HCT116 (cell line): ENCODE measurements at regions not wholly inside any gene's neighbourhood (a gene's known extent, or its start where the extent isn't known, plus 50 kb on each side); places are given as distances from the start of the nearest gene placed in this dataset.

ENCODE experiments used
- ATAC-seq: fragments of 200-7000 bp; cut with Tn5 transposase; 2 replicates; pipeline ENCODE4 v1.9.1; 2020; ENCODE audit warnings: mild to moderate bottlenecking, moderate library complexity
- BruUV-seq: library from RNA; stranded (reverse); fragments of 400-500 nt; replicated peaks from 2 replicates; lab custom pipeline; 2021; lab: Mats Ljungman, UMichigan
- CTCF ChIA-PET: fragments of 300-600 bp; sonication (Branson Sonifier 250); formaldehyde crosslinking; loops from one replicate; lab custom pipeline; 2021; ENCODE audit warnings: antibody characterized with exemption; lab: Charles Lee
- POLR2A ChIA-PET: fragments of 300-600, 350-600 bp; sonication (Branson Sonifier 250); formaldehyde crosslinking; loops from one replicate; lab custom pipeline; 2021; ENCODE audit warnings: antibody characterized with exemption; lab: Charles Lee
- RAD21 ChIA-PET, 2 experiments: fragments of 300-600 bp; sonication (Branson Sonifier 250); formaldehyde crosslinking; loops; one replicate each; lab custom pipeline; 2023; ENCODE audit warnings: low total read pairs in 2 of 2; ENCODE audit not compliant: uncharacterized antibody in 2 of 2, unreplicated experiment in 2 of 2, low non-redundant PET in 1 of 2; lab: Charles Lee
- DNase-seq: peaks from one replicate; pipeline ENCODE4 v3.0.0-alpha.2; 2010; ENCODE audit warnings: low read depth, low spot score
- H2AFZ ChIP-seq: fragments of 200-600 bp; shearing (Covaris generic), sonication (generic); 2 replicates; pipeline ENCODE4 v1.6.1; 2017; ENCODE audit warnings: low read depth, mixed run types, mixed read lengths, antibody characterized with exemption, low read length; ENCODE audit not compliant: poor library complexity, severe bottlenecking
- H3K27ac ChIP-seq: 2 replicates; pipeline ENCODE4 v1.5.1; 2012; ENCODE audit warnings: low read depth, low read length
- H3K27me3 ChIP-seq: fragments of 200-600 bp; sonication (generic); 2 replicates; pipeline ENCODE4 v1.6.1; 2016; ENCODE audit warnings: mixed run types, low read length, mixed read lengths; ENCODE audit not compliant: insufficient read depth
- H3K36me3 ChIP-seq, 2 experiments: fragments of 200-500 bp in 1 of 2; fragments of 200-600 bp in 1 of 2; sonication (Bioruptor generic) in 1 of 2; sonication (generic) in 1 of 2; 2 replicates each; pipeline versions ENCODE4 v1.5.1 to v1.6.1; 2014 to 2016; ENCODE audit warnings: low read length in 2 of 2, inconsistent platforms in 1 of 2, mixed read lengths in 1 of 2, mixed run types in 1 of 2; ENCODE audit not compliant: insufficient read depth in 2 of 2, control insufficient read depth in 1 of 2
- H3K4me1 ChIP-seq, 2 experiments: fragments of 200-600 bp in 1 of 2; sonication (generic) in 1 of 2; 2 replicates each; pipeline versions ENCODE4 v1.5.1 to v1.6.1; 2012 to 2017; ENCODE audit warnings: low read length in 2 of 2, inconsistent platforms in 1 of 2, mild to moderate bottlenecking in 1 of 2, mixed read lengths in 1 of 2, mixed run types in 1 of 2, moderate library complexity in 1 of 2; ENCODE audit not compliant: insufficient read depth in 2 of 2, control insufficient read depth in 1 of 2
- H3K4me2 ChIP-seq: fragments of 200-600 bp; sonication (generic); 2 replicates; pipeline ENCODE4 v1.6.1; 2017; ENCODE audit warnings: mixed run types, low read length, mixed read lengths
- H3K4me3 ChIP-seq, 2 experiments: fragments of 200-600 bp in 1 of 2; sonication (generic) in 1 of 2; replicated peaks in 1 of 2; 2 replicates each; pipeline ENCODE4 v1.5.1; 2011 to 2016; ENCODE audit warnings: low read length in 2 of 2, control low read depth in 1 of 2, low read depth in 1 of 2, mild to moderate bottlenecking in 1 of 2, mixed read lengths in 1 of 2, mixed run types in 1 of 2
- H3K79me2 ChIP-seq: fragments of 200-600 bp; sonication (generic); 2 replicates; pipeline ENCODE4 v1.6.1; 2017; ENCODE audit warnings: mild to moderate bottlenecking, mixed run types, low read length, moderate library complexity, mixed read lengths; ENCODE audit not compliant: insufficient read depth
- H3K9ac ChIP-seq: fragments of 200-600 bp; sonication (generic); 2 replicates; pipeline ENCODE4 v1.6.1; 2016; ENCODE audit warnings: low read length, mixed read lengths
- H3K9me2 ChIP-seq: fragments of 200-600 bp; sonication (generic), shearing (Covaris generic); 2 replicates; pipeline ENCODE4 v1.6.1; 2017; ENCODE audit warnings: mixed run types, mild to moderate bottlenecking, moderate library complexity; ENCODE audit not compliant: insufficient read depth
- H3K9me3 ChIP-seq, 2 experiments: fragments of 200-500 bp in 1 of 2; fragments of 200-600 bp in 1 of 2; sonication (Bioruptor generic) in 1 of 2; sonication (generic) in 1 of 2; 2 replicates each; pipeline ENCODE4 v1.6.1; 2014 to 2017; ENCODE audit warnings: low read length in 2 of 2, mixed read lengths in 2 of 2, inconsistent platforms in 1 of 2, low read depth in 1 of 2, mild to moderate bottlenecking in 1 of 2, mixed run types in 1 of 2, moderate library complexity in 1 of 2; ENCODE audit not compliant: control insufficient read depth in 1 of 2, insufficient read depth in 1 of 2
- H4K20me1 ChIP-seq: fragments of 200-600 bp; sonication (generic), shearing (Covaris generic); 2 replicates; pipeline ENCODE4 v1.6.1; 2017; ENCODE audit warnings: mixed run types, mild to moderate bottlenecking, moderate library complexity; ENCODE audit not compliant: insufficient read depth
- CEBPB ChIP-seq: IDR thresholded peaks from 2 replicates; pipeline ENCODE4 v1.6.1; 2012; ENCODE audit warnings: low read depth
- EGR1 ChIP-seq: IDR thresholded peaks from 2 replicates; pipeline ENCODE4 v1.6.1; 2012; ENCODE audit warnings: low read depth
- EZH2 ChIP-seq: fragments of 200-600 bp; sonication (generic); IDR thresholded peaks from 2 replicates; pipeline ENCODE4 v1.6.1; 2017; ENCODE audit warnings: antibody characterized with exemption, mixed run types
- EZH2phosphoT487 ChIP-seq: fragments of 200-600 bp; IDR thresholded peaks from 2 replicates; pipeline ENCODE4 v1.6.1; 2018; ENCODE audit warnings: antibody characterized with exemption, borderline replicate concordance
- POLR2AphosphoS5 ChIP-seq: IDR thresholded peaks from 2 replicates; pipeline ENCODE4 v1.6.1; 2011; ENCODE audit warnings: mild to moderate bottlenecking, low read depth, low read length, moderate library complexity
- RAD21 ChIP-seq: IDR thresholded peaks from 2 replicates; pipeline ENCODE4 v1.6.1; 2012; ENCODE audit warnings: low read depth, mild to moderate bottlenecking
- SIN3A ChIP-seq: IDR thresholded peaks from 2 replicates; pipeline ENCODE4 v1.6.1; 2012; ENCODE audit warnings: low read depth
- SP1 ChIP-seq: IDR thresholded peaks from 2 replicates; pipeline ENCODE4 v1.6.1; 2012; ENCODE audit warnings: low read depth
- SRF ChIP-seq: IDR thresholded peaks from 2 replicates; pipeline ENCODE4 v1.6.1; 2012; ENCODE audit warnings: low read depth
- TCF7L2 ChIP-seq: IDR thresholded peaks from 2 replicates; pipeline ENCODE4 v1.7.0; 2011; ENCODE audit warnings: borderline replicate concordance, inconsistent platforms; ENCODE audit not compliant: insufficient read depth, insufficient read length; ENCODE audit errors: extremely low read depth
- ZNF274 ChIP-seq: fragments of 200-500 bp; sonication (Bioruptor generic); IDR thresholded peaks from 2 replicates; pipeline ENCODE4 v1.6.1; 2014; ENCODE audit warnings: mild to moderate bottlenecking, low read depth, low read length, inconsistent platforms
- intact Hi-C: fragments of 100-400 bp; cut with micrococcal nuclease; formaldehyde crosslinking; loops from 2 replicates; pipeline ENCODE4 v1.10.0; 2022
- TF ChIP-seq, protein P1 (sequence below), 3 experiments: fragments of 200-600 bp in 1 of 3; sonication (generic) in 1 of 3; IDR thresholded peaks in 2 of 3; conservative IDR thresholded peaks in 1 of 3; 2 replicates each; pipeline ENCODE4 v1.5.1; 2012 to 2017; ENCODE audit warnings: low read depth in 2 of 3, low read length in 2 of 3, antibody characterized with exemption in 1 of 3, borderline replicate concordance in 1 of 3, control low read depth in 1 of 3, mild to moderate bottlenecking in 1 of 3, mixed read lengths in 1 of 3, mixed run types in 1 of 3, moderate library complexity in 1 of 3; ENCODE audit not compliant: insufficient read depth in 1 of 3

DNA sequence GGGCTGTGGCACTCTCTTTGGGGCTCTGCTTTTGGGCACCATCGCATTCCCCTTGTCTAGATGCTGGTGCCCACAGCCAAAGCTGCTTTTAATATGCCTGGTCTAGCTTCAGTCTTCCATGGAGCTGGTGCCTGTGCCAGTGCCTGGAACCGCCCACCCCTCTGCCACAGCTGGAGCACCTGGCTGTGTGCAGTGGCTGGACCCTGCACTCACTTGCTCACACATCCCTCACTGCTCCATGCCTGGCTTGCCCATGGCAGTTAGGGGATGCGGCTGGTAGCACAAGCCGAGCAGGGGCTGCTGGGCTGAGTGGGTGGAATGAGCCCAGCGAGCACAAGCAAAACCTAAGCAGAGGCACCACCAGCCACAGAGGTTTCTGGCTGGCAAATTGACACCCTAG, 1145.9 kb upstream of the LRRTM3 start:
- H3K36me3 ChIP-seq, result no peaks in the 10 kb centered on the region
- no peak for DNase-seq
- no peaks in the 10 kb centered on the region for H3K9me2 ChIP-seq
- H3K9me3 ChIP-seq, result no peaks in the 10 kb centered on the region
- BruUV-seq, result no TSS peak
- intact Hi-C loops, result no loop called here
- no peak for TF ChIP-seq SIN3A
- TF ChIP-seq SP1, result no peak
- ChIA-PET POLR2A (no interaction called here), CTCF (no interaction called here), RAD21 (no interaction called here)
- no peak for ATAC-seq
- no peaks in the 10 kb centered on the region for H3K27me3 ChIP-seq
- H3K4me2 ChIP-seq, result no peak overlapping the region
- no peak overlapping the region for H2AFZ ChIP-seq
- H3K9ac ChIP-seq, result no peak overlapping the region
- H3K79me2 ChIP-seq, result no peaks in the 10 kb centered on the region
- H3K4me3 ChIP-seq, result no peak overlapping the region
- H4K20me1 ChIP-seq, result no peaks in the 10 kb centered on the region
- H3K4me1 ChIP-seq, result no peaks in the 10 kb centered on the region
- H3K27ac ChIP-seq, result no peak overlapping the region

DNA sequence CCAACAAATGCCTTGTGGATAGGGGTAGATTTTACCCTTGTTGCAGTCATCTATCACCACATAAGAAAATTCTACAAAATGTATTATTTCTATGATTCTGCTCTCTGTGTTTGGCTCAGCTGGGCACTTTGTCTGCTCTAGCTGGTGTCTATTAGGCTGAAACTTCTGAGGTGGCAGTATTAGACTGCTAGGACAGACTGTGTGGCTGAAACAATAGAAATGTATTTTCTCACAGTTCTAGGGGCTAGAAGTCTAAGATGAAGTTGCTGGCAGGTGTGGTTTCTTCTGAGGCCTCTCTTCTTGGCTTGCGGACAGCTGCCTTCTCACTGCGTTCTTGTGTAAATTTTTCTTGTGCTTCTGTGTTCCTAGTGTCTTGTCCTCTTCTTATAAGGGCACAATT, 1139.6 kb upstream of the LRRTM3 start:
- CTCF ChIA-PET, result no interaction called here

DNA sequence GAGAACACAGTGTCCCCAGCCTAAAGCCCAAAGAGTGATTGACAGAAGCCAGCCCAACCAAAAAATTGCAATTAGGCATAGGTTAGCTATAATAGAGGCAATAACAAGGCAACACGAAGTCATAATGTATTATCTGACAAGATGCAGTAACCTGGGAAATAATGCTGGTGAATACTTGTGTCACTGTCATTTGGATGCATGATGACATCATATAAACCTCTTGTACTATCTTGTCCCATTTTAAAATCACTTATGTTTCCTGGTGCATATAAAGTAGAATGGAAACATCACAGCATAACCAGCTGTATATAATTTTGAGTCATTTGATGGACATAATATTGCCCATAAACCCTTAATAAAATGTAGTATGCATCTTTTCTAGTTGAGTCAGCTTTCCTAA, 1138.3 kb upstream of the LRRTM3 start:
- BruUV-seq, result no TSS peak
- CTCF ChIA-PET, result no interaction called here
- TF ChIP-seq TCF7L2 (no peak), EZH2 (no peak), EZH2phosphoT487 (no peak), SRF (no peak), SIN3A (no peak), POLR2AphosphoS5 (no peak), ZNF274 (no peak), RAD21 (no peak), CEBPB (no peak), EGR1 (no peak), SP1 (no peak)
- TF ChIP-seq, protein P1, sequence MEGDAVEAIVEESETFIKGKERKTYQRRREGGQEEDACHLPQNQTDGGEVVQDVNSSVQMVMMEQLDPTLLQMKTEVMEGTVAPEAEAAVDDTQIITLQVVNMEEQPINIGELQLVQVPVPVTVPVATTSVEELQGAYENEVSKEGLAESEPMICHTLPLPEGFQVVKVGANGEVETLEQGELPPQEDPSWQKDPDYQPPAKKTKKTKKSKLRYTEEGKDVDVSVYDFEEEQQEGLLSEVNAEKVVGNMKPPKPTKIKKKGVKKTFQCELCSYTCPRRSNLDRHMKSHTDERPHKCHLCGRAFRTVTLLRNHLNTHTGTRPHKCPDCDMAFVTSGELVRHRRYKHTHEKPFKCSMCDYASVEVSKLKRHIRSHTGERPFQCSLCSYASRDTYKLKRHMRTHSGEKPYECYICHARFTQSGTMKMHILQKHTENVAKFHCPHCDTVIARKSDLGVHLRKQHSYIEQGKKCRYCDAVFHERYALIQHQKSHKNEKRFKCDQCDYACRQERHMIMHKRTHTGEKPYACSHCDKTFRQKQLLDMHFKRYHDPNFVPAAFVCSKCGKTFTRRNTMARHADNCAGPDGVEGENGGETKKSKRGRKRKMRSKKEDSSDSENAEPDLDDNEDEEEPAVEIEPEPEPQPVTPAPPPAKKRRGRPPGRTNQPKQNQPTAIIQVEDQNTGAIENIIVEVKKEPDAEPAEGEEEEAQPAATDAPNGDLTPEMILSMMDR (IDR thresholded peaks at IDR 0.05 in 2 of 3, conservative IDR thresholded peaks at IDR 0.05 in 1 of 3; ENCODE audit: borderline replicate concordance in 1 of 3, insufficient read depth in 1 of 3, low read depth in 2 of 3, low read length in 2 of 3), result no peak

More for the DNA sequence above, 1139.6 kb upstream of the LRRTM3 start:
- DNase-seq (no peak), ATAC-seq (no peak)
- H3K9me2 ChIP-seq, result no peaks in the 10 kb centered on the region
- H3K79me2 ChIP-seq, result no peaks in the 10 kb centered on the region
- H3K36me3 ChIP-seq, result no peaks in the 10 kb centered on the region
- H3K4me2 ChIP-seq, result no peak overlapping the region
- H3K27ac ChIP-seq, result no peak overlapping the region
- RAD21 ChIA-PET, result no interaction called here
- no peak for TF ChIP-seq EZH2
- no peak overlapping the region for H2AFZ ChIP-seq
- H3K4me3 ChIP-seq, result no peak overlapping the region
- POLR2A ChIA-PET, result no interaction called here
- H3K9me3 ChIP-seq, result no peaks in the 10 kb centered on the region
- H3K4me1 ChIP-seq, result no peaks in the 10 kb centered on the region
- BruUV-seq, result no TSS peak
- H3K27me3 ChIP-seq, result no peaks in the 10 kb centered on the region
- no peaks in the 10 kb centered on the region for H4K20me1 ChIP-seq
- H3K9ac ChIP-seq, result no peak overlapping the region
- intact Hi-C loops, result no loop called here

More for the DNA sequence above, 1138.3 kb upstream of the LRRTM3 start:
- Histone ChIP-seq H3K27me3 (no peaks in the 10 kb centered on the region), H3K4me3 (no peak overlapping the region), H3K9me3 (no peaks in the 10 kb centered on the region), H3K9me2 (no peaks in the 10 kb centered on the region), H4K20me1 (no peaks in the 10 kb centered on the region), H3K4me2 (no peak overlapping the region), H3K27ac (no peak overlapping the region), H3K4me1 (no peaks in the 10 kb centered on the region), H3K9ac (no peak overlapping the region), H3K36me3 (no peaks in the 10 kb centered on the region), H2AFZ (no peak overlapping the region), H3K79me2 (no peaks in the 10 kb centered on the region)
- POLR2A ChIA-PET, result no interaction called here
- ATAC-seq (no peak), DNase-seq (no peak)
- RAD21 ChIA-PET, result no interaction called here
- intact Hi-C loops, result no loop called here
